Common myeloid progenitor, CD34-positive (primary cell): ENCODE measurements at regions not wholly inside any gene's neighbourhood (a gene's known extent, or its start where the extent isn't known, plus 50 kb on each side); places are given as distances from the start of the nearest gene placed in this dataset.

Source experiments
- CTCF ChIA-PET: fragments of 350-600 bp; sonication (Branson Sonifier 250); formaldehyde crosslinking; loops from one replicate; lab custom pipeline; 2021; ENCODE audit warnings: antibody characterized with exemption; lab: Charles Lee
- POLR2A ChIA-PET: fragments of 350-600 bp; sonication (Branson Sonifier 250); formaldehyde crosslinking; loops from one replicate; lab custom pipeline; 2021; ENCODE audit warnings: antibody characterized with exemption; lab: Charles Lee
- DNase-seq, 3 donors: peaks; one replicate each; pipeline versions ENCODE4 v3.0.0 to v3.0.0-alpha.2; 2013
- H3K27ac ChIP-seq, 2 experiments: 1 replicate in 1 of 2; 2 replicates in 1 of 2; pipeline ENCODE4 v1.7.0; 2013; ENCODE audit warnings: inconsistent platforms in 2 of 2, low read length in 2 of 2, mild to moderate bottlenecking in 2 of 2, low read depth in 1 of 2, moderate library complexity in 1 of 2; ENCODE audit not compliant: severe bottlenecking in 2 of 2, insufficient read depth in 1 of 2, poor library complexity in 1 of 2
- H3K27me3 ChIP-seq, 5 experiments: replicated peaks in 2 of 5; 1 replicate in 3 of 5; 2 replicates in 2 of 5; pipeline versions ENCODE4 v1.6.1 to v1.7.0; 2013; ENCODE audit warnings: low read length in 4 of 5, mild to moderate bottlenecking in 2 of 5, moderate library complexity in 2 of 5, inconsistent platforms in 1 of 5; ENCODE audit not compliant: insufficient read depth in 5 of 5, control insufficient read depth in 4 of 5
- H3K36me3 ChIP-seq, 4 experiments: 1 replicate in 2 of 4; 2 replicates in 2 of 4; pipeline versions ENCODE4 v1.6.1 to v1.7.0; 2013; ENCODE audit warnings: low read length in 3 of 4, control low read depth in 1 of 4, mild to moderate bottlenecking in 1 of 4; ENCODE audit not compliant: control insufficient read depth in 4 of 4, insufficient read depth in 4 of 4
- H3K4me1 ChIP-seq, 4 experiments: 1 replicate in 3 of 4; 2 replicates in 1 of 4; pipeline versions ENCODE4 v1.6.1 to v1.7.1; 2013; ENCODE audit warnings: low read length in 3 of 4, mild to moderate bottlenecking in 3 of 4, control low read depth in 1 of 4, inconsistent platforms in 1 of 4, moderate library complexity in 1 of 4; ENCODE audit not compliant: control insufficient read depth in 4 of 4, insufficient read depth in 4 of 4; ENCODE audit errors: control extremely low read depth in 1 of 4
- H3K4me3 ChIP-seq, 7 experiments: 1 replicate in 4 of 7; 2 replicates in 3 of 7; pipeline versions ENCODE4 v1.5.1 to v1.7.0; 2013; ENCODE audit warnings: mild to moderate bottlenecking in 7 of 7, low read length in 6 of 7, moderate library complexity in 6 of 7, inconsistent platforms in 2 of 7, low read depth in 2 of 7, control low read depth in 1 of 7; ENCODE audit not compliant: insufficient read depth in 4 of 7, control insufficient read depth in 1 of 7; ENCODE audit errors: extremely low read depth in 1 of 7
- H3K9me3 ChIP-seq, 5 experiments: 1 replicate in 4 of 5; 2 replicates in 1 of 5; pipeline versions ENCODE4 v1.6.1 to v1.7.1; 2013; ENCODE audit warnings: low read length in 4 of 5, mild to moderate bottlenecking in 2 of 5, inconsistent platforms in 1 of 5, low read depth in 1 of 5, moderate library complexity in 1 of 5; ENCODE audit not compliant: control insufficient read depth in 4 of 5, insufficient read depth in 2 of 5; ENCODE audit errors: control extremely low read depth in 1 of 5
- WGBS: methylation state at CpG from one replicate; pipeline ENCODE4 v1.1.5; 2013; ENCODE audit not compliant: insufficient coverage; 5-methylcytosine and 5-hydroxymethylcytosine counted together

- no peak overlapping the region for H3K4me3 ChIP-seq
- H3K27me3 ChIP-seq = peaks cover 0 to under 1% (median 0%) of the 10 kb centered on the region in 5 experiments
- no peaks in the 10 kb centered on the region for H3K4me1 ChIP-seq
- H3K36me3 ChIP-seq = no peaks in the 10 kb centered on the region
- no peak for DNase-seq
- H3K27ac ChIP-seq = no peak overlapping the region
- peaks cover 0 to 4% (median 0%) of the 10 kb centered on the region in 5 experiments for H3K9me3 ChIP-seq
- ChIA-PET POLR2A (no interaction called here), CTCF (no interaction called here)
- WGBS = 93% methylated on average over 4 of the region's 6 CpGs
Observed at GRCh38 chr17:72438783-72439182, 318.0 kb downstream of the SOX9 start.

DNA sequence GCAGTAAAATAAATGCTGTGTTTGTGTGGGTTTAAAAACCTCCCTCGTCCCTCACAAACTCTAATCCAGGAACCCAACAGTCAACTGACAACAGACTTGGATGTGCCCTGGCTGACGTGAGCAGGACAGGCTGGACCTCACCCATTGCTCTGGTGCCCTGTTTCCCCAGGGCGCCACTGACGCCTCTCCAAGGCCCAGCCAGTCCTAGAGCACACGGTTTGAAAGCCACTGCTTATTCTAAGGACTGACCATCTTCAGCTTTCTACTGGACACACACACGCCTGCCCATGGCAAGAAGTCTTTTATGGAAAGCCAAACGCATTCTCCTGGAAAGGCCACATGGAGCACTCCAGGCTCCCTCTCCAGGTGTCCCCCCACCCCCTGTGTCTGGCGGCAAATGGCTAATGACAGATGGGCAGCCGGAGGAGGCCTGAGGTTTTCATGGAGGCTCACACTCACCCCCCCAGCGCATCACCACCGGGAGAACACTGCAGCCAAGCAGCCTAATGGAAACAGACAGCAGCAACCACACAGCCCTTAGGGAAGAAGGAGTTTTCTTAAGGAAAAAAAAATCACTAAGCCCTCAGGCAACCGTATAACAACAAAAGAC, 319.2 kb downstream of the SOX9 start:
- DNase-seq = no peak
- Histone ChIP-seq H3K4me1 (no peaks in the 10 kb centered on the region), H3K27ac (no peak overlapping the region), H3K27me3 (no peaks in the 10 kb centered on the region), H3K9me3 (peaks cover 0 to 4% (median 0%) of the 10 kb centered on the region in 5 experiments), H3K36me3 (no peaks in the 10 kb centered on the region), H3K4me3 (no peak overlapping the region)
- WGBS = over 99% methylated on average over 8 of the region's 12 CpGs
- CTCF ChIA-PET = no interaction called here
- POLR2A ChIA-PET = no interaction called here

DNA sequence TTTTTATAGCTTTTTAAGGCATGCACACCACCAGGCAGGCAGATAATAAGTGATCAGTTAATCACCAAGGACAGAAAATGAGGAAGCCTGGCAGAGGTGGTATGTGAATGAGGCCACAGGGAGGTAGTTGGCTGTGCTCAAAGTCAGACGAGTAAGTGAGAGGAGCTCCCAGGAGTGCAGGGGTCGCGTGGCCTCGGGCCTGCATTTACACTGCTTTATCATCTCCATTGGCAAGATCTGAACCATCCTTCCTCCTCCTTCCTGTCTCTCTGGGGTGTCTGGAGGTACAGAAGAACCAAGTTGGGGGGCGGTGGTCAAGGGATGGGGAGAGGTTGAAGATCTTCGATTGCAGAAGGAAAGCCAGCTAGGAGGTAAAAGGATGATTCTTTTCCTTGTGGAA, 320.1 kb downstream of the SOX9 start:
- Histone ChIP-seq H3K9me3 (peaks cover 0 to 4% (median 0%) of the 10 kb centered on the region in 5 experiments), H3K4me3 (no peak overlapping the region), H3K36me3 (no peaks in the 10 kb centered on the region), H3K27ac (no peak overlapping the region), H3K27me3 (no peaks in the 10 kb centered on the region), H3K4me1 (no peaks in the 10 kb centered on the region)
- CTCF ChIA-PET = no interaction called here
- WGBS = 100% methylated on average over 2 of the region's 6 CpGs
- POLR2A ChIA-PET = no interaction called here
- no peak for DNase-seq

- Histone ChIP-seq H3K4me3 (no peak overlapping the region), H3K27ac (no peak overlapping the region), H3K4me1 (no peaks in the 10 kb centered on the region), H3K36me3 (no peaks in the 10 kb centered on the region), H3K27me3 (no peaks in the 10 kb centered on the region), H3K9me3 (peaks cover 0 to 4% (median 0%) of the 10 kb centered on the region in 5 experiments)
- WGBS = no CpG with 5 or more reads among the region's 4 CpGs
- POLR2A ChIA-PET = no interaction called here
- CTCF ChIA-PET = no interaction called here
- DNase-seq = no peak
Observed at GRCh38 chr17:72441909-72442308, 321.1 kb downstream of the SOX9 start.

GRCh38 chr17:72444517-72445054, 323.8 kb downstream of the SOX9 start:
- H3K4me3 ChIP-seq = no peak overlapping the region
- no peaks in the 10 kb centered on the region for H3K36me3 ChIP-seq
- CTCF ChIA-PET = no interaction called here
- no peaks in the 10 kb centered on the region for H3K4me1 ChIP-seq
- DNase-seq = no peak
- H3K27me3 ChIP-seq = no peaks in the 10 kb centered on the region
- no peak overlapping the region for H3K27ac ChIP-seq
- POLR2A ChIA-PET = no interaction called here
- WGBS = 82% methylated on average over 9 of the region's 9 CpGs
- H3K9me3 ChIP-seq = peaks cover 0 to 2% (median 0%) of the 10 kb centered on the region in 5 experiments

GRCh38 chr17:72445055-72445991, 324.5 kb downstream of the SOX9 start:
- POLR2A ChIA-PET = no interaction called here
- H3K36me3 ChIP-seq = no peaks in the 10 kb centered on the region
- peaks cover 0 to 2% (median 0%) of the 10 kb centered on the region in 5 experiments for H3K9me3 ChIP-seq
- no peak for DNase-seq
- H3K4me3 ChIP-seq = no peak overlapping the region
- 92% methylated on average over 21 of the region's 26 CpGs for WGBS
- H3K4me1 ChIP-seq = no peaks in the 10 kb centered on the region
- H3K27me3 ChIP-seq = no peaks in the 10 kb centered on the region
- CTCF ChIA-PET = no interaction called here
- no peak overlapping the region for H3K27ac ChIP-seq

DNA sequence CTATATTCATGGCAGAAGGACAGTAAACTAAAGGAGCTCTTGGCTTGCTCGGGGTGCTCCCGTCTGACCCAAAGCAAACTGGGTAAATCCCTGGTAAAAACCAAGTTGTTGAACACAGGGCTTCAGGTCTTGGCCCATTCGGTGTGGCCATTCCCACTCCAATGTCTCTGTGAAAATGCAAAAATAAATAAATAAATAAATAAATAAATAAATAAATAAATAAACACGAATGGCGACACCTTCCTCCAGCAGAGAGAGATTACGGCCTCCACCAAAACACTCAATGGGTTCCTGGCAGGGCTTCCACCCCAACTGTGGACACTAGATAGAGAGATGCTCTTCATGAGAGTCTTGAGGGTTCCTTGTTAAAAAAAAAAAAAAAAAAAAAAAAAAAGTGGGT, 325.3 kb downstream of the SOX9 start:
- Histone ChIP-seq H3K9me3 (no peaks in the 10 kb centered on the region), H3K27ac (no peak overlapping the region), H3K27me3 (no peaks in the 10 kb centered on the region), H3K36me3 (no peaks in the 10 kb centered on the region), H3K4me3 (no peak overlapping the region), H3K4me1 (no peaks in the 10 kb centered on the region)
- ChIA-PET POLR2A (no interaction called here), CTCF (no interaction called here)
- no peak for DNase-seq
- 94% methylated on average over 2 of the region's 6 CpGs for WGBS
